HUES64 (cell line): ENCODE measurements at regions not wholly inside any gene's neighbourhood (a gene's known extent, or its start where the extent isn't known, plus 50 kb on each side); places are given as distances from the start of the nearest gene placed in this dataset.
"Not testable (repeated sequence)": the region's sequence is repeated elsewhere in the genome, so short reads cannot be mapped to it uniquely, and the experiment has no call there.

Experiments
- H3K27ac ChIP-seq: 2 replicates; pipeline ENCODE4 v1.7.0; 2013; ENCODE audit warnings: low read depth, low read length, inconsistent platforms
- H3K27me3 ChIP-seq: 2 replicates; pipeline ENCODE4 v1.6.1; 2013; ENCODE audit warnings: mild to moderate bottlenecking, low read length; ENCODE audit not compliant: insufficient read depth
- H3K36me3 ChIP-seq: 2 replicates; pipeline ENCODE4 v1.6.1; 2013; ENCODE audit warnings: mild to moderate bottlenecking, low read length; ENCODE audit not compliant: insufficient read depth
- H3K4me1 ChIP-seq: 2 replicates; pipeline ENCODE4 v1.6.1; 2013; ENCODE audit warnings: mild to moderate bottlenecking, low read length, moderate library complexity; ENCODE audit not compliant: insufficient read depth
- H3K4me3 ChIP-seq: 2 replicates; pipeline ENCODE4 v1.5.1; 2013; ENCODE audit warnings: mild to moderate bottlenecking, low read length, moderate library complexity
- H3K9ac ChIP-seq: 2 replicates; pipeline ENCODE4 v1.6.1; 2013; ENCODE audit warnings: mild to moderate bottlenecking, low read depth, low read length
- H3K9me3 ChIP-seq: 2 replicates; pipeline ENCODE4 v1.6.1; 2013; ENCODE audit warnings: low read depth, low read length; ENCODE audit not compliant: insufficient read depth
- WGBS: fragments of 150-250, 120-280 bp; methylation state at CpG from one replicate; pipeline ENCODE4 v1.1.7; 2013; ENCODE audit warnings: missing lambda C conversion rate; 5-methylcytosine and 5-hydroxymethylcytosine counted together

GRCh38 chr1:228884615-228885566, 149.6 kb downstream of the RHOU start:
- Histone ChIP-seq H3K27ac (no peak overlapping the region), H3K4me1 (peaks cover 11% of the 10 kb centered on the region), H3K4me3 (no peak overlapping the region), H3K9me3 (peaks cover 11% of the 10 kb centered on the region; the same call in 1 of the 2 replicates), H3K9ac (no peak overlapping the region), H3K36me3 (no peaks in the 10 kb centered on the region), H3K27me3 (no peaks in the 10 kb centered on the region)
- WGBS: 92% methylated on average over 4 of the region's 4 CpGs

DNA sequence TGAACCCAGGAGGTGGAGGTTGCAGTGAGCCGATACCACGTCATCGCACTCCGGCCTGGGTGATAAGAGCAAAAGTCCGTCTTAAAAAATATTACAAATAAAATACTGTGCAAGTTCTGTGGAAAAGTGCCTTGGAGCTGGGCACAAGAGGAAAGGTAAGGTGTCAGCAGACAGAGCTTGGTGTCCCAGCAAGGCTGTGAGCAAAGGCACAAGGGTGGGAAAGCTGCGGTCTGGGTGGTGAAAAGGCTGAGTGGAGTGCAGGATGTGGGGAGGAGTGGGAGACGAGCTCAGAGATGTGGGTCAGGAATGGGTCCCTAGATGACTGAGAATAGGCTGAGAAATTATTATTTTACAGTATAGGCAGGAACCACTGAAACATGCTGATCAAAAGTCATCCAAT, 150.6 kb downstream of the RHOU start:
- Histone ChIP-seq H3K27me3 (no peaks in the 10 kb centered on the region), H3K4me1 (peaks cover 11% of the 10 kb centered on the region), H3K27ac (no peak overlapping the region), H3K9me3 (peaks cover 11% of the 10 kb centered on the region; the same call in 1 of the 2 replicates), H3K9ac (no peak overlapping the region), H3K36me3 (no peaks in the 10 kb centered on the region), H3K4me3 (no peak overlapping the region)
- WGBS: 96% methylated on average over 6 of the region's 7 CpGs

GRCh38 chr1:228887101-228887500, 151.8 kb downstream of the RHOU start:
- Histone ChIP-seq H3K36me3 (no peaks in the 10 kb centered on the region), H3K27me3 (no peaks in the 10 kb centered on the region), H3K4me3 (no peak overlapping the region), H3K9me3 (peaks cover 11% of the 10 kb centered on the region; the same call in 1 of the 2 replicates), H3K27ac (no peak overlapping the region), H3K9ac (no peak overlapping the region), H3K4me1 (peaks cover 7% of the 10 kb centered on the region)
- WGBS: 97% methylated on average over 2 of the region's 5 CpGs

DNA sequence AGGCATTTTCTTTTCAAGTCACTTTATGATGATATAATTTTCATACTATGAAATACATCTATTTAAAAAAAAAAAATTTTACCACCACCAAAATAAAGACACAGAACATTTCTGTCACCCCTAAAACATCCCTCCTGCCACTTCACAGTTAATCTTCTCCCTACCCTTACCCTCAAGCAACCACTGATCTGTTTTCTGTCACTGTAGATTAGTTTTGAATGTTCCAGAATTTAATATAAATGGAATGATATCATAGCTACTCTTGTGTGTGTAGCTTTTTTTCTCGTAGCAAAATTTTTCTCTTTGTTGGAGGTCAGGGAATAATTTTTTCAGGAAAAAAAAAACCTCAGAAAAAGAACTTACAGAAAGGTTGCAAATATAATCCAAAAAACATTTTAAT, 152.7 kb downstream of the RHOU start:
- WGBS: no CpG with 5 or more reads among the region's 1 CpG
- Histone ChIP-seq H3K36me3 (no peaks in the 10 kb centered on the region), H3K4me1 (no peaks in the 10 kb centered on the region), H3K27me3 (no peaks in the 10 kb centered on the region), H3K9ac (no peak overlapping the region), H3K27ac (no peak overlapping the region), H3K9me3 (peaks cover 11% of the 10 kb centered on the region; the same call in 1 of the 2 replicates), H3K4me3 (no peak overlapping the region)

GRCh38 chr1:228889289-228889688, 154.0 kb downstream of the RHOU start:
- H3K9me3 ChIP-seq: 0 out of 2 replicates have a peak, but pooled peaks cover 5% of the 10 kb centered on the region
- no peak overlapping the region for H3K4me3 ChIP-seq
- no peak overlapping the region for H3K9ac ChIP-seq
- no peaks in the 10 kb centered on the region for H3K27me3 ChIP-seq
- H3K4me1 ChIP-seq: no peaks in the 10 kb centered on the region
- H3K36me3 ChIP-seq: no peaks in the 10 kb centered on the region
- WGBS: 100% methylated on average over 2 of the region's 2 CpGs
- no peak overlapping the region for H3K27ac ChIP-seq

GRCh38 chr1:228891272-228892034, 156.2 kb downstream of the RHOU start:
- H3K4me3 ChIP-seq: no peak overlapping the region
- 92% methylated on average over 15 of the region's 16 CpGs for WGBS
- no peaks in the 10 kb centered on the region for H3K36me3 ChIP-seq
- no peak overlapping the region for H3K9ac ChIP-seq
- no peaks in the 10 kb centered on the region for H3K27me3 ChIP-seq
- H3K4me1 ChIP-seq: no peaks in the 10 kb centered on the region
- no peak overlapping the region for H3K27ac ChIP-seq
- H3K9me3 ChIP-seq: no peaks in the 10 kb centered on the region

DNA sequence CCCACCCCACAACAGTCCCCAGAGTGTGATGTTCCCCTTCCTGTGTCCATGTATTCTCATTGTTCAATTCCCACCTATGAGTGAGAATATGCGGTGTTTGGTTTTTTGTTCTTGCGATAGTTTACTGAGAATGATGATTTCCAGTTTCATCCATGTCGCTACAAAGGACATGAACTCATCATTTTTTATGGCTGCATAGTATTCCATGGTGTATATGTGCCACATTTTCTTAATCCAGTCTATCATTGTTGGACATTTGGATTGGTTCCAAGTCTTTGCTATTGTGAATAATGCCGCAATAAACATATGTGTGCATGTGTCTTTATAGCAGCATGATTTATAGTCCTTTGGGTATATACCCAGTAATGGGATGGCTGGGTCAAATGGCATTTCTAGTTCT, 156.9 kb downstream of the RHOU start:
- not testable (repeated sequence) for H3K36me3 ChIP-seq, H3K4me1 ChIP-seq, H3K27me3 ChIP-seq, H3K4me3 ChIP-seq, H3K27ac ChIP-seq, H3K9me3 ChIP-seq, H3K9ac ChIP-seq
- 100% methylated on average over 3 of the region's 4 CpGs for WGBS

- Histone ChIP-seq H3K36me3 (no peaks in the 10 kb centered on the region), H3K27me3 (no peaks in the 10 kb centered on the region), H3K9ac (no peak overlapping the region), H3K4me3 (no peak overlapping the region), H3K9me3 (no peaks in the 10 kb centered on the region), H3K27ac (no peak overlapping the region), H3K4me1 (no peaks in the 10 kb centered on the region)
- 91% methylated on average over 10 of the region's 10 CpGs for WGBS
Measured at GRCh38 chr1:228894442-228894989, 159.2 kb downstream of the RHOU start.

DNA sequence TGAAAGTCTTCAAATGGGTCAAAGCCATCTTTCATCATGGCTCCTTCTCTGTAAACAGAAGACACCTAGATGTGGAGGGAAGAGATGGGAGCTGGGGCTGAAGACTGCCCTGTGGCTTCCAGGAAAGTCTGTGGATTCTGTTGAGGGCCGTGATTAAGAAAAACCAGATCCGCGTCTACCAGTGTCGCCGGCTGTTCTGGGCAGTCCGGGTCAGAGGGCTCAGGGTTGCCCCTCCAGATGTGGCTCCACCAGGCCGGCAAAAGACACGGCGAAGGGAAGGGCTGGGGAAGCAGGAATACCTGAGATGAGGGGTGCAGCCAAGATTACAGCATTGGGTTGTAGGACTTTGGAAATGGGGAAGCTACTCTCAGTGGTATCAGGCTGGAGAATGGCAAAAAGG, 162.6 kb downstream of the RHOU start:
- H3K9ac ChIP-seq: no peak overlapping the region
- H3K27ac ChIP-seq: no peak overlapping the region
- no peaks in the 10 kb centered on the region for H3K36me3 ChIP-seq
- 95% methylated on average over 9 of the region's 9 CpGs for WGBS
- H3K4me3 ChIP-seq: no peak overlapping the region
- no peaks in the 10 kb centered on the region for H3K27me3 ChIP-seq
- no peaks in the 10 kb centered on the region for H3K9me3 ChIP-seq
- peaks cover 11% of the 10 kb centered on the region; the same call in 1 of the 2 replicates for H3K4me1 ChIP-seq

DNA sequence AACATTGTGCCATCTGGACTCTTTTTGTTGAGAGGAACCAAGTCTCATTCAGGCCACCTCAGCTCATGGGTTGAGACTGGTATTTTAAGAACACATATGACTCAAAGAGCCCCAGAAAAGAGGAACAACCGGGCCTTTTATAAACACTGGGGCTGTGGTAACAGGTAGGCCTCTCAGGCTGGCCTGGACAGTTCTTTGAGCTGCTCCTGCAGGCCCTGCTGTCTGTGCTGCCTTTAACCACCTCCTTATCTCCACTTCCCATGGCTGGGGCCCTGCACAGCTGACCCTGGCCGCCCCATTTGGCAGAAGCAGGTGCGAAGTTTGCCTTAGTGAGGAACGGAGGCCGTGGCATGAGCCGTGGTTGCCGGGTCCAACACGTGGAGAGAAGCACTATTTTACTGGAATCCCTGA, 163.3 kb downstream of the RHOU start:
- 94% methylated on average over 8 of the region's 8 CpGs for WGBS
- H3K4me1 ChIP-seq: peaks cover 11% of the 10 kb centered on the region; the same call in 1 of the 2 replicates
- no peaks in the 10 kb centered on the region for H3K9me3 ChIP-seq
- H3K27ac ChIP-seq: no peak overlapping the region
- H3K9ac ChIP-seq: no peak overlapping the region
- H3K4me3 ChIP-seq: no peak overlapping the region
- H3K36me3 ChIP-seq: no peaks in the 10 kb centered on the region
- H3K27me3 ChIP-seq: no peaks in the 10 kb centered on the region

DNA sequence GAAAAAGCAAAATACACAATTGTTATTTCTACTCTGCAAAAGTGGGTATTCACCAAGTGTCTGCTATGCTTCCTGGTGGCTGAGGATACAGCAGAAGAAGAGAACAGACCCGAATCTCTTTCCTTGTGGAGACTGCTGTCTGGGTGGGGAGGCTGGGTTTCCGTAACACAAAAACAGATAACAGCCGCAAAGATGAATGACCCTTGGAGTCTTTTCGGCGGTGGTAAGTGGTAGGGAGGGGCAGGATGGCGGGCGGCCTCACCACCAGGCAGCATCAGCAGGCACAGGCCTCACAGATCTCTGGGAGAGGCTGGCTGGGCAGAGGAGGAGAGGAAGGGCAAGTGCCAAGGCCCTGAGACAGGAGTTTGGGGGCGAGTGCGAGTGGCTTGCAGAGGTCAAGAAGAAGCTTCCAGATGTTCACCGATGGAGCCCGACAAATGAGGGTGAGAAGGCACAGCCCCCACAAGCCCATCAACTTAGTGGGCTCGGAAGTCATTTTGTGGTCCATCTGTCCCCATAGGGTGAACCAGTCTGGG, 164.2 kb downstream of the RHOU start:
- H3K27ac ChIP-seq: no peak overlapping the region
- no peaks in the 10 kb centered on the region for H3K9me3 ChIP-seq
- H3K9ac ChIP-seq: no peak overlapping the region
- H3K4me1 ChIP-seq: peaks cover 11% of the 10 kb centered on the region; the same call in 1 of the 2 replicates
- H3K4me3 ChIP-seq: no peak overlapping the region
- H3K36me3 ChIP-seq: no peaks in the 10 kb centered on the region
- 92% methylated on average over 12 of the region's 12 CpGs for WGBS
- H3K27me3 ChIP-seq: no peaks in the 10 kb centered on the region
